NCI-H1105 (cell line): ENCODE measurements at regions not wholly inside any gene's neighbourhood (a gene's known extent, or its start where the extent isn't known, plus 50 kb on each side); places are given as distances from the start of the nearest gene placed in this dataset.
"Not testable (repeated sequence)": the region's sequence is repeated elsewhere in the genome, so short reads cannot be mapped to it uniquely, and the experiment has no call there.

Experiments used
- DNase-seq: peaks from one replicate; lab custom pipeline; 2025; lab: John Stamatoyannopoulos, UW

DNA sequence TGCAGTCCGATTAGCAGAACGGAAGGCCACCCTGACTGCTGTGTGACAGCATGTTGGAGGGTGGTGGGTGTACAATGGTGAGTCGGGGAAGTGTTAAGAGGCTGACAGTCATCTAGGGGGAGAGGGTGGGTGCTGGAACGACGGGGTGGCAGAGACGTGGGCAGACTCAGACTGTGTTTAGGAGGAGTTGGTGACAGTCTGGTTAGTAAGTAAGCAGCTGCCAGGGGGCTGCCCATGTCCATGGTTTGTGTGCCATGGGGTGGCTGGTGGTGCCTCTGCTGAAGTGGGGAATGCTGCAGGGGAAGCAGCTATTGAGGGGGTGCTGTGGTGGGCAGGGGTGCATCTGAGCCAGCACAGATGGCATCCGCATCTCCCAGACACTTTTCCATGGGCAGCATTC lies 51.3 kb upstream of the BOD1 start:
- no peak for DNase-seq

DNA sequence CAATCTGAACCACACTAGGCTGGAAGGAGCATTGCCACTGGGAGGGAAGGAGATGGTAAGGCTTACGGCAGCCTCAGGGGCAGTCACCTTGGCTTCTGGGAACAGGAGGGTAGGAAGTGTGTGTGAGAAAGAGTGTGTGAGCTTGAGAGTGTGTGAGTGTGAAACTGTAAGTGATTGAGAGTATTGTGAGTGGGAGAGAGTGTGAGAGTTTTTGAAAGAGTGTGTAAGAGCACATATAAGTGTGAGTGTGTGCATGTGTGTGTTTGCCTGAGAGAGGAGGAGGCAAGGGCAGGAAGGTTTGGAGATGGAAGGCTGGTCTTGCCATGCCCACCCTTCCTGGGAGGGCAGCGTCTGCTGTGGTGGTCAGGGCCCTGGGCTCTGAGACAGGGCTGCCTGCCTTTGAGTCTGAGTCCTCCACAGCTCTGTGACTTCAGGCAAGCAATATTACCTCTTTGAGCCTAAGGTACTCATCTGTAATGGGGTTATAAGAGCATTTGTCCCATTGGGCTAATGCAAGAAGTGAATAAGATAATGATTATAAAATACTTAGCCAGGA lies 51.9 kb upstream of the BOD1 start:
- no peak for DNase-seq

DNA sequence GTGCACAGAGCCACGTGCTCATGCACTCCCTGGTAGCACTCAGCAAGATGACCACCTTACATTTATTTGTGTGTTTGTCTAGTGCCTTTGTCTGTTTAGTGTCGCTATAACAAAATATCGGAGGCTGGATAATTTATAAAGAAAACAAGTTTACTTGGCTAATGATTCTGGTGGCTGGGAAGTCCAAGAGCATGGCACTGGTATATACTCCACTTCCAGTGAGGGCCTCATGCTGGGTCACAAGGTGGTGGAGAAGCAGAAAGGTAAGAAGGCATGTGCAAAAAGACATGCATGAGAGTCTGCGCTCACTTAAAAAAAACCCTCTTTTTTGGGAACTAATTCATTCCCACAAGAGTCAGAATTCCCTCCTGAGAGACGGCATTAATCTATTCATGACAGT lies 52.5 kb upstream of the BOD1 start:
- no peak for DNase-seq

DNA sequence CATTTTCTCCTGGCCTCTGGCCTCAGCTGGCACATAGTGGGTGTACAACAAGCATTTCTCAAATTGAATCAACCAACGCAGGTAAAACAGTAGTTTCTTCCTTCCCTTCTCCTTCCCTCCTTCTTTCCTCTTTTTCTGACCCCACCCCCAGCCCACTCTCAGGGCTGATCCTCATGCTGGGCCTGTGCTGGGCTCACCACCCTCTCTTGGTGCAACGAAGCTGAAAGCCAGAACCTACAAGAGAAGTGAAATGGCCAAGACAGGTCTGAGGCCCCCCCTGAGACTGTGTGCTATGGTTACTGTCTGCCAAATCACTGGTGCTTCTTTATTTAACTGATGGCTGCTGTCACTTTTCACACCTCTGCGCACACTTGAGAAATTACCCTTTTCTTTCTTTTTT lies 53.0 kb upstream of the BOD1 start:
- no peak for DNase-seq

DNA sequence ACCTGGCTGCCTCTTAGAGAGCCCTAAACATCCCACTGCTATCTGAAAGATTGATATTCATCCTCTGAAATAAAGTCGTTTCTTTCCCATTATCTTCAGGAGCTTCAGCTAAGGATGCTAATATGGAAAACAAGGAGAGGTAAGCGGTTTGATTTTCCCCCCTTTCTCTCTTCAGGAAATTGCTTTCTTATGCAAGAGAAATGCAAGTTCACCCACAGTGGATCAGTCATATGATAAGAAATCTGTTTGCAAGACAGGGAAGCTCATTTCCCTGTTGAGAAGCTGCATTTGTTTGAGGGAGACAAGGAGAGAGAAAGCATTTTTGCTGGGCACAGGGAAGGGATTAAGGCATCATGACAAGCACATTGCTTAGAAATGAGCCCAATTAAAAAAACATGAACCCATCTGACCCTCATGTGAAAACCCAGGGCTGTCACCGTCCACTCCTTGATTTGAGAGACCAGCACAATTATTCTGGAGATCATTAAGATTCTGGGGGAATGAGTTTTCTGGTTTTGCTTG lies 53.7 kb upstream of the BOD1 start:
- DNase-seq: no peak

DNA sequence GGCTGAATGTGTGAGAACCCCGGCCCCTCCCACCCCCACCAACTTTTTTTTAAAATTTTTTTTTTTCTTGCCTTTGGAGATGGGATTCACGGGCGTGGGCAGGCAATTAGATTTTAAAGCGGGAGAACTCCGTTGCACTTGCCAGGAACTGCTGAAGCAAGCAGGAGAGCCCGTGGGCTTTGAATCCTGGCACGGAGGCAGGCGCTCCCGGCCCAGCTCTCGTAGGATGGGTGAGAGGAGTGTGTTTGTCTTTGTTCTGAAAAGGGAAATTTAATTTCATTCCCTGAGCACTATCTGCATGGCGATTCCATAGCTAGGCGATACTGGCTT lies 54.3 kb upstream of the BOD1 start:
- no peak for DNase-seq

DNA sequence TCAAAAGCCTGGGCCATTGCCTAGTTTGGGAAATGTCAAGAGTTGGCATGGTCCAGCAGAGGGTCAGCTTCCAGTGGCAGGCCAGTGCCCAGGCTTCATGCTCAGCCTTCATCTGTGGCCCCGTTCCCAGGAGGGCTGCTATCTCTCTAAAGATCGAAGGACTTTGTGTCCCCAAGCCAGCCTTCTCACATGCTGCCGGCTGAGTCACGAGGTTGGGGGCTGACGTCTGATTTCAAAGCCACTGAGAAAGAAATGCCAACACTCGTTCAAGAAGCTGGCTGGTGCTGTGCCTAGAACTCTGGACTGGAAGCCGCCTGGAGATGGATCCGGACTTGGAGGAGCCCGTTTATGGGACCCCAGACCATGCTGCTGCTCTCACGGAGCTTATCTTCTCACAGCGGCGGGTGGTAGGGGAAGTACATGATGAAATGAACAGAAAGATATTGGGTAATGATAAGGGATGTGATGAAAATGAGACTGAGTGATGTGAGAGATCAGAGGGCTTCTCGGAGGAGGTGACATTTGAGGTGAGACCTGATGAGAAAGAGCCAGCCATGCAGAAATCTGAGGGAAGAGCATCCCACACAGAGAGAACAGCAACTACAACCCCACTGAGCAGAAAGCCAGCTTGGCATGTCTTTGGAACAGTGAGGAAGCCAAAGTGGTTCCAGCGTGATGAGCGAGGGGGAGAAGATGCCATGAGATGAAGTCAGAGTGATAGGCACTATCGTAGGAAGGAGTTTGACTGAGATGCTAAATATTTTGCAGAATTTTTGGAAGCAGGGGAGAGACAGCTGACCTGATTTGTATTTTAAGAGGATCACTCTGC lies 54.9 kb upstream of the BOD1 start:
- DNase-seq: no peak

DNA sequence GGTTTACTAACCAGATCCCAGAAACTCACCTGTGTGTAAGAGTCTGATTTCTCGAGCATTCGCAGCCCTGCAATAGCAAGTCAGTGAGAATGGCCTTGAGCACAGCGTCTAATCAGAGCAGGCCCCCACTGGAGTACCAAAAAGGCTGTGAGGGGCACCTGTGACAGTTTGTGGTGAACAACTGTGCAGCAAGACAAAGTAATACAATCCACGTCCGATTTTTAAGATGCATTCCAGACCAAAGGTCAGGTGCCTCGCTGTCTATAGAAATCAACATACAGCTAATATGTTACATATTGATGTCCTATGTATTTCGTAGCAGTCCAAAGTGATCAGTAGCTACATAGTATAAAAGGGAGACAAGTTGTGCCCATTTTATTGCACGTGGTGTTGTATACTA lies 55.7 kb upstream of the BOD1 start:
- no peak for DNase-seq

DNA sequence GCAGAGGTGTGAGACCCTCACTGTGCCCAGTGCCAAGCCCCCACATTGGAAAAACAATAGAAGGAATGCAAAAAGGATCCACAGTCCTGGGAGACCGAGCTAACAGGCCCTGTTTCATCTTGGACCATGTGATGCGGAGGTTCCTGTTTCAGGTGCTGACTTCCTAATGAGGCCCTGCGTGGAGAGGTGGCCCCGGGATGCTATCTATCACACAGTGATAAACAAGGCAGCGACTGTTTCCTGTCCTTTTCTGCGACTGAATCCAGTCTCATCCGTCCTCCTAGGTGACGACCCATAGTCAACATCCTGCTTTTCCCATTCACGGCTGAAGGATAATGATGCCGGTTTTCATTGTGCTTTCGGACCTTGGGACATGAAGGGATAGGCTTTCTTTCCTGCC lies 56.4 kb upstream of the BOD1 start:
- DNase-seq: no peak

DNA sequence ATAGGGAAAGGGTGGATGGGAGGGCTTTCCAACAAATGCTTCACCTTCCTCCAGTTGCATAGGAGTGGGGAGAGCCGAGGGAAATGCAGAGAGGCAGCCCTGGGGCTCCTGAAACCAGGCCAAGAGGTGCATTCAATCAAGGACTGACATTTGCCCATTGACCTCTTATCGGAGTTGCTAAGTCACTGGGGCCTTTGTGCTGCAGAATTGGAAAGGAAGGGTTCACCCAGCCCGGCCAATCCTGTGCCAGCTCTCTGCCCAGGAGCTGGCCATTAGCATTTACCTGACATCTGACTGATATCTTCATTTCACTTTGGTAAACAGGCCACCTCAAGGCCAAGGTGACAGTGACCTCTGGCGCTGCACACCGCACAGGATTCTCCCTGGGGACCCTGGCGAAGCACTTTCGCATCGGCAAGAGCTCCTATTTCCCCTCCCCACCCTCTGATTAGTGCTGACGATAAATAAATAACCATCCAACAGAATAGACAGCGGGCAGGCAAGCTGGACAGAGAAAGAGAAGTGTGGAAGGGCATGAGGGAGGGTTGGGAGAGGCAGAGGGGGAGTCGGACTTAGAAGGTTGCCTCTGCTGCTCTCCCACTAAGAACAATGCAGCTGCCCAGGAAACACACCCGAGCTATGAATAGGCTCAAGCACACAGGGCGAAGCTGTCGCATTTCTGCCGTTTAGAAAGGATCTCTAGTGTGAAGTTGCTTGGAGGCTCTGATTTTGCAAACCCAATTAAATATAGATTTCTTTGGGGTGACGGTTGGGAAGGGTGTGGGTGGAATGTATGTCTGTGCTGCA lies 57.0 kb upstream of the BOD1 start:
- DNase-seq: no peak

DNA sequence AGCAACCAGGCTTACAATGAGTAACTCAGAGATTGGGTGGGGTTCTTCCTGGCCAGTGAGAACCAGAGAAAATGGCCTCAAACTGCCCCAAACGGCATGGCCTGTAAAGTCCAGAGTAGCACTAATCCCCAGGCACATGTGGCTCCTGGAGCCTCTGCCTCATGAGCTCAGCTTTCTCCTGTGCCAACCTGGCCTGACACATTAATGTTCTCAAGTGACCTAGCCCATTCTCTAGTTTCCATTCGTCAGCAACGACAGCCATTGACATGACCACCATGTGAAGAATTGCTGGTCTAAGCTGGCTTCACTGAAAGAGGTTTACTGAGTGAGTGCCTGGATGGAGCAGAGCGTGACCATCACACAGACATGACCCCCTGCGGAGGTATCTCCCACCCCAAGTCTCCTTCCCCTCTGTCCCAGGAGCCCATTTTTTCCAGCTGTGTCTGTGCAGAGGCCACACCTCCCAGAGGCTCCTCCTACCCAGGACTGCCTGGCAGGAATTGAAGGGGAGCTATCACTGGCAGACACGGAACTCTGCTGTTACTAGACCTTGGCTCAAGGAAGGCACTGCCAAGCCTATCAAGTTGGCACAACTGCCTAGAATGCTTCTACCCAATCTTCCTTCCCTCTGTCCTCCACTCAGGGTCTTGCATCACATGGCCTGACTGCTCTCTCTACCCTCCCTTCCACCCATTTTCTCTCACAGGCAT lies 59.0 kb upstream of the BOD1 start:
- DNase-seq: no peak

DNA sequence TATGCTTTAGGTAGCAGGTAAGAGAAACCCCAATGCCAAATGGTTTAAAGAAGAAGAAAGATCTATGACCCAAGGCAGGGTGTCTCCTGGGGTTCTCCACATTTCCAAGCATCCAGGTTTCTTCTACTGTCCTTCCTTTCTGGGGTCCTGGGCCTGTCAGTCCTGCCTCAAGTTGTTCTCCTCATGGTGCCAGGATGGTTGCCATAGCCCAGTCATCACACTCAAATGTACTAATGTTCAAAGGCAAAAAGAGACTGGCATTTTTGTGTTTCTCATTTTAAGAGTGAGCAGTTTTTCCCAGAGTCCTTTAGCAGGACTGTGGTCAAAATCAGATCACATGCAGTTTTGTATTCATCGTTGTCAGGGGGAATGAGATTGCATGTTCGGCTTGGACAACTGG lies 59.9 kb upstream of the BOD1 start:
- DNase-seq: no peak

DNA sequence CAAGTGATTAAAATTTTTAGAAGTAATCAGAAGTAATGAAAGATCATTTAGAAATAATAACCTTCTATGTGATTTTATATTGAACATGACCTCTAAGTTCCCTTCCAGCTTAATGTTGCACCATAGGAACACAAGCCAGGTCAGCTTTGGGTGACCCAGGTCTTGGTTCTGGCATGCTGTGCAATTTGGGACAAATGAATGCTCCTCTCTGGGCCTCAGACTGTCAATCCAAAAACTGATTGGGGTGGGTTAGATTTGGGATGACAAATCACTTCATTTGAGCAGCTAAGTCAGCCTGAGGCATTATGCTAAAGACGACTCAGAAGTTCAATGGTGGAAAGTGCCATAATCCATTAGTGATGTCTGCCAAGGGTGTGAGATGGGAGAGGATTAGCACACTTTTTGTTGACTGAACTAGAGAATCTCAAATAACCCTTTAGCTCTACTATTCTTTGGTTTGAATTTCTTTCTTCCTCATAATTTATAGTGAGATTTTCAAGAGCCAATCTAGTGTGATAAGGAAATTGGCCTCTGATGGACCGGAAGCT lies 60.7 kb upstream of the BOD1 start:
- DNase-seq: no peak

DNA sequence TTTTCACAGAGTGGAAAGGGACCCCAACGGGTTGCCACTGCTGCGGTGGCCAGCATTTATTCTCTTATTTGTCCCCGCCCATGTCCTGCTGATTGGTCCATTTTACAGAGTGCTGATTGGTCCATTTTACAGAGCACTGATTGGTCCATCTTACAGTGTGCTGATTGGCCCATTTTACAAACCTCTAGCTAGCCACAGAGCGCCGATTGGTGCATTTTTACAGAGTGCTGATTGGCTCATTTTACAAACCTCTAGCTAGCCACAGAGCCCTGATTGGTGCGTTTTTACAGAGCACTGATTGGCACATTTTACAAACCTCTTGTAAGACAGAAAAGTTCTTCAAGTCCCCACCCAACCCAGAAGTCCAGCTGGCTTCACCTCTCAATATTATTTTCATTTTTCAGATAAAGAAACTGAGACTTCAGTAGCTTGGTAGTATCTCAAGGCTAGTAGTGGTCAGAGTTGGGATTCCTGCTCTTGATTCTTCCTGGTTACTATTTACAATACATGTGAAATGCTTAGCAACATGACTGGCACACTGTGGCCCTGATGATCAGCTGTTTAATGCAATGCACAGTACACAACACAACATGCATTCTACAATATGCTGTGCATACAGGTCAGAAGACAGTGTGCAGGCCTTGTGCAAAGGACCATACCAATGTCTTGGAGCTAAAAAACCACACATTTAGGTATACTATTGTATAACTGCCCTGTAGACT lies 63.6 kb upstream of the BOD1 start:
- DNase-seq: no peak

DNA sequence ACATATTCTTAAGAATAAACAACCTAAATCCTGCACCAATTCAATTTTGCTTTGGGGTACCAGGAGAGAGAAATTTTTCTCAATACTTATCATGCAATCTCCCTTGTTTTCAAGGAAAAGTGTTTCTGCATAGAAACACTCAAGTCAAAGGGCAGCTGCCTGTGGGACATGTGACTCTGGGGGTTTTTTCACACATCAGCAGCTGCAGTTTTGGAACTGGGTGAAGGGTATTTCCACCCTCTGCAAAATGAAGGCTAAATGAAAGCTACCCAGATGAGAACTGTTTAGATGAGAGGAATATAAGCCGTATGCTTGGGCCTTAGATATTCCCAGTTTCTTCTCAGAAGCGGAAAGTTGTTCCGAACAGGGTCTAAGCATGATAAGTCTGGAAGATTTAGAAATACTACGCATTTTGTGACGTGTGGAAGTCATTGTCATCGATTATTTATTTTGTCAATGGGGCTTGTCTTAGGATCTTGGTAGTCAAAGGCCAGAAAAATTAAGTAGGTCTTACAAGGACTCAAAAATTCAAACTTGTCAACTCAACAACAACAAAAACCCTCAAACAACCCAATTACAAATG lies 64.3 kb upstream of the BOD1 start:
- no peak for DNase-seq

DNA sequence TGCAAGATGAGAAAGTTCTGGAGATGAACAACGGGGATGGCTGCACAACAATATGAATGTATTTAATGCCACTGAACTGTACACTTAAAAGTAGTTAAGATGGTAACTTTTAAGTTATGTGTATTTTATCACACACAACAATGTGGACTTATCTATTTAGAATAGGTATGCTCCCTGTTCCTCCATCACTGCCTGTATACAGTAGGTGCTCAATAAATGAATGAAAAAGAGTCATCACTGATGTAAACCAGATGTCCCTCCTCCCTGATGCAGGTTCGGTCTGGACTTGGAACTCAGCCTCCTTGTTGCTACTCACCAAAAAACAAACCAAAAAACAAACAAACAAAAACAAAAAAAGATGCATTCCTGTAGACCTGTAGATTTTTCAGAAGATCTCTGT lies 65.9 kb upstream of the BOD1 start:
- DNase-seq: no peak

DNA sequence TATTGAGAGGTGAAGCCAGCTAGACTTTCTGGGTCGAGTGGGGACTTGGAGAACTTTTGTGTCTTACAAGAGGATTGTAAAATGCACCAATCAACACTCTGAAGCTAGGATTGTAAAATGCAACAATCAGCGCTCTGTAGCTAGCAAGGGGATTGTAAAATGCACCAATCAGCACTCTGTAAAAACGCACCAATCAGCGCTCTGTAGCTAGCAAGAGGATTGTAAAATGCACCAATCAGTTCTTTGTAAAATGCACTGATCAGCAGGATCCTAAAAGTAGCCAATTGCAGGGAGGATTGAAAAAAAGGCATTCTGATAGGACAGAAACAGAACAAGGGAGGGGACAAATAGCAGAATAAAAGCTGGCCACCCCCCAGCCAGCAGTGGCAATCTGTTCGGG lies 68.1 kb upstream of the BOD1 start:
- DNase-seq: not testable (repeated sequence)

DNA sequence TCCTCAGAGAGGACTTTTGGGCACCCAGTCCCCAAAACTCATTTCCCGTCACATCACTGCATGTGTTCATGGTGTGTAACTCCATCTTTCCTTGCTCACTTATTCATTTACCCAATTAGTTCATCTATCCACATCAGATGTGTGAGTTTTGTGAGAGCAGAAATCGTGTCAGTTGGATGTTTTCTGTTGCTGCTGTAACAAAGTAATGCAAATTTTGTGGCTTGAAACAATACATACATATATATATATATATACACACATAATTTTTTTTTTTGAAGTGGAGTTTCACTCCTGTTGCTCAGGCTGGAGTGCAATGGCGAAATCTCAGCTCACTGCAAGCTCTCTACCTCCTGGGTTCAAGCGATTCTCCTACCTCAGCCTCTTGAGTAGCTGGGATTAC lies 70.5 kb upstream of the BOD1 start:
- DNase-seq: no peak

DNA sequence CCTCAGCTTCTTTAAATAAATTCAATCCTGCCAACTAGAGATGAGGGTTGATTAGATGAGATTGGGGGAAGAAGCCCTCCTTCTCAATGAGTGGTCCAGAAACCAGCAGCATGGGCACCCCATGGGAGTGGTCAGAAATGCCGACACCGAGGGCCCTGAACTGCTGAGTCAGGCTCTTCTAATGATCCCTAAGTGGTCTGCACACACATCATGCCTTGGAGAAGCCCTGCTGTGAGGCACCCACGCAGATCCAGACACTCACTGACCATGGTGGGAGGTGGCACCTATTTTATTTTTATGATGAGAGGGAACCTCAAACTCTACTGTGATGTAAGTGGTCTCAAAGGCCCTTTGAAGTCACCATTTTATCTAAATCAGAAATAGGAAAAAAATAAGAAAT lies 72.3 kb upstream of the BOD1 start:
- no peak for DNase-seq

DNA sequence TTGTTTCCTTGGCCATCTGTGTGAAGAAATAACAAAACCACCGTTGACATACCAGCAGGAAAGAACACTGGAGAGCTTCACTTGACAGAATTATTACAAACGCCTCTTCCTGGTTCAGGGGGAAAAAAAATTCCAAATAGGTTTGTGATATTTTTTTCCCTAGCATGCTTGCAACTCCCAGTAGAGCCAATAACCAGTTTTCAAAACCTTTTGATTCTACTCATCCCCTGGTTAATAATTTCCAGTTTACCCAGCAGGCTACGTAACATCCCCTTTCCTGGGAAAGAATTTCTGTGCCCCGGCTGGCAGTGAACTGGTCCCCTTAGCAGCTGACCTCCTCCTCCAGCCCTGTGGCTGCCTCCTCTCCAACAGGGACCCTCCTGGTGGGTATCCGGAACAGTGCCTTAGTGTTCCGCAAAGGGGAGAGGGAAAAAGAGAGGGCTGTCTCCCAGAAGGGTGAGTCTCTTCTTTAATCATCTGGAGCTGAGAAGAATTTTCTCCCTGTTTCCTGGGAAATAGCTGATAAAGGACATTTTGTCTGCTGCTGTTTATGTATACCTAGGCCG lies 72.8 kb upstream of the BOD1 start:
- DNase-seq: no peak
